Stimulated activated naive B cell treated with anti-CD40 and anti-IgM and Interleukin-4, amounts not matched to agents 10 μg/mL and 1 μg/mL and 100 μg/mL, for 72 hours (primary cell): ENCODE measurements at regions not wholly inside any gene's neighbourhood (a gene's known extent, or its start where the extent isn't known, plus 50 kb on each side); places are given as distances from the start of the nearest gene placed in this dataset.
A peak's percentile ranks its signal among the peaks of the same experiment; 100 is the strongest.

ENCODE experiments used
- ATAC-seq, 2 donors: fragments of 150-1000 bp; cut with Tn5 transposase; replicated peaks; 2 replicates each; pipeline ENCODE4 v1.10.0; 2021; ENCODE audit warnings: moderate library complexity in 1 of 2
- DNase-seq: peaks from one replicate; pipeline ENCODE4 v3.0.0; 2021
- H3K27ac Mint-ChIP-seq: one replicate; pipeline ENCODE4 v1.8.0; 2022; ENCODE audit warnings: mild to moderate bottlenecking, mixed read lengths
- H3K27me3 Mint-ChIP-seq, 2 donors: one replicate each; pipeline ENCODE4 v1.8.0; 2022; ENCODE audit warnings: mixed read lengths in 2 of 2
- H3K36me3 Mint-ChIP-seq, 2 donors: one replicate each; pipeline ENCODE4 v1.8.0; 2022; ENCODE audit warnings: mixed read lengths in 2 of 2, mild to moderate bottlenecking in 1 of 2
- H3K4me1 Mint-ChIP-seq, 2 donors: one replicate each; pipeline ENCODE4 v1.8.0; 2022; ENCODE audit warnings: mixed read lengths in 2 of 2, mild to moderate bottlenecking in 1 of 2
- H3K4me3 Mint-ChIP-seq, 2 donors: one replicate each; pipeline ENCODE4 v1.8.0; 2022; ENCODE audit warnings: mild to moderate bottlenecking in 2 of 2, mixed read lengths in 2 of 2, moderate library complexity in 1 of 2
- H3K9me3 Mint-ChIP-seq, 2 donors: one replicate each; pipeline ENCODE4 v1.8.0; 2022; ENCODE audit warnings: mixed read lengths in 2 of 2, mild to moderate bottlenecking in 1 of 2

- Mint-ChIP-seq H3K27ac (peak overlapping the region; percentile 99), H3K36me3 (peaks cover 26 to 35% of the 10 kb centered on the region in 2 donors), H3K27me3 (no peaks in the 10 kb centered on the region), H3K9me3 (no peaks in the 10 kb centered on the region), H3K4me3 (peak overlapping the region in 1 of 2 donors; percentile 3), H3K4me1 (peaks cover 80 to 96% of the 10 kb centered on the region in 2 donors)
- ATAC-seq (no peak), DNase-seq (no peak)
Measured at GRCh38 chr4:184315675-184316359, 98.1 kb upstream of the ENPP6 start.

- DNase-seq: peak; percentile 95
- Mint-ChIP-seq H3K27me3 (no peaks in the 10 kb centered on the region), H3K4me3 (peak overlapping the region; percentile 89 to 91), H3K36me3 (peaks cover 44 to 54% of the 10 kb centered on the region in 2 donors), H3K4me1 (peaks cover 86 to 98% of the 10 kb centered on the region in 2 donors), H3K9me3 (peaks cover 3 to 9% of the 10 kb centered on the region in 2 donors), H3K27ac (peak overlapping the region; percentile 99)
- ATAC-seq: peak; percentile 88 to 89
Measured at GRCh38 chr4:184313702-184314659, 96.3 kb upstream of the ENPP6 start.

- no peak for DNase-seq
- Mint-ChIP-seq H3K36me3 (peaks cover 48 to 58% of the 10 kb centered on the region in 2 donors), H3K4me1 (peaks cover 81 to 93% of the 10 kb centered on the region in 2 donors), H3K9me3 (peaks cover 3 to 10% of the 10 kb centered on the region in 2 donors), H3K27me3 (no peaks in the 10 kb centered on the region), H3K27ac (peak overlapping the region; percentile 99), H3K4me3 (peak overlapping the region; percentile 89 to 91)
- peak; percentile 1 to 3 for ATAC-seq
Measured at GRCh38 chr4:184313058-184313581, 95.4 kb upstream of the ENPP6 start.

- H3K27me3 Mint-ChIP-seq: no peaks in the 10 kb centered on the region
- H3K4me3 Mint-ChIP-seq: peak overlapping the region; percentile 89 to 91
- H3K9me3 Mint-ChIP-seq: peaks cover 3 to 10% of the 10 kb centered on the region in 2 donors
- H3K27ac Mint-ChIP-seq: peak overlapping the region; percentile 99
- peaks cover 76 to 83% of the 10 kb centered on the region in 2 donors for H3K4me1 Mint-ChIP-seq
- DNase-seq (no peak), ATAC-seq (no peak)
- peaks cover 47 to 64% of the 10 kb centered on the region in 2 donors for H3K36me3 Mint-ChIP-seq
Measured at GRCh38 chr4:184312126-184312525, 94.5 kb upstream of the ENPP6 start.

- ATAC-seq (no peak), DNase-seq (no peak)
- peaks cover 46 to 67% of the 10 kb centered on the region in 2 donors for H3K36me3 Mint-ChIP-seq
- H3K4me1 Mint-ChIP-seq: peaks cover 70 to 74% of the 10 kb centered on the region in 2 donors
- H3K4me3 Mint-ChIP-seq: peak overlapping the region; percentile 89 to 91
- peak overlapping the region; percentile 99 for H3K27ac Mint-ChIP-seq
- H3K27me3 Mint-ChIP-seq: no peaks in the 10 kb centered on the region
- H3K9me3 Mint-ChIP-seq: peaks cover 3 to 10% of the 10 kb centered on the region in 2 donors
Measured at GRCh38 chr4:184310881-184311709, 93.4 kb upstream of the ENPP6 start.

- DNase-seq (no peak), ATAC-seq (no peak)
- H3K4me3 Mint-ChIP-seq: peak overlapping the region; percentile 89 to 91
- peaks cover 3 to 10% of the 10 kb centered on the region in 2 donors for H3K9me3 Mint-ChIP-seq
- no peaks in the 10 kb centered on the region for H3K27me3 Mint-ChIP-seq
- peaks cover 49 to 71% of the 10 kb centered on the region in 2 donors for H3K36me3 Mint-ChIP-seq
- H3K27ac Mint-ChIP-seq: peak overlapping the region; percentile 99
- peaks cover 64 to 65% of the 10 kb centered on the region in 2 donors for H3K4me1 Mint-ChIP-seq
Measured at GRCh38 chr4:184310171-184310567, 92.5 kb upstream of the ENPP6 start.

GRCh38 chr4:184309241-184310170, 91.8 kb upstream of the ENPP6 start:
- Mint-ChIP-seq H3K36me3 (peaks cover 55 to 74% of the 10 kb centered on the region in 2 donors), H3K27me3 (no peaks in the 10 kb centered on the region), H3K9me3 (peaks cover 5 to 12% of the 10 kb centered on the region in 2 donors), H3K27ac (peak overlapping the region; percentile 99), H3K4me3 (peak overlapping the region; percentile 2 to 89), H3K4me1 (peaks cover 58 to 59% of the 10 kb centered on the region in 2 donors)
- ATAC-seq (no peak), DNase-seq (no peak)

GRCh38 chr4:184306949-184307348, 89.3 kb upstream of the ENPP6 start:
- Mint-ChIP-seq H3K4me3 (no peak overlapping the region), H3K36me3 (peaks cover 52 to 68% of the 10 kb centered on the region in 2 donors), H3K27me3 (no peaks in the 10 kb centered on the region), H3K4me1 (peaks cover 34 to 41% of the 10 kb centered on the region in 2 donors), H3K27ac (no peak overlapping the region), H3K9me3 (peaks cover 11 to 21% of the 10 kb centered on the region in 2 donors)
- no peak for DNase-seq
- ATAC-seq: no peak

GRCh38 chr4:184306470-184306869, 88.8 kb upstream of the ENPP6 start:
- DNase-seq (no peak), ATAC-seq (no peak)
- H3K4me1 Mint-ChIP-seq: peaks cover 29 to 36% of the 10 kb centered on the region in 2 donors
- H3K9me3 Mint-ChIP-seq: peaks cover 11 to 21% of the 10 kb centered on the region in 2 donors
- no peaks in the 10 kb centered on the region for H3K27me3 Mint-ChIP-seq
- no peak overlapping the region for H3K27ac Mint-ChIP-seq
- peaks cover 51 to 68% of the 10 kb centered on the region in 2 donors for H3K36me3 Mint-ChIP-seq
- no peak overlapping the region for H3K4me3 Mint-ChIP-seq

GRCh38 chr4:184300816-184301215, 83.1 kb upstream of the ENPP6 start:
- Mint-ChIP-seq H3K9me3 (peaks cover 9 to 12% of the 10 kb centered on the region in 2 donors), H3K27me3 (no peaks in the 10 kb centered on the region), H3K27ac (no peak overlapping the region), H3K4me1 (peaks cover 17 to 19% of the 10 kb centered on the region in 2 donors), H3K36me3 (peaks cover 47 to 60% of the 10 kb centered on the region in 2 donors), H3K4me3 (no peak overlapping the region)
- ATAC-seq (no peak), DNase-seq (no peak)

GRCh38 chr4:184298254-184298653, 80.6 kb upstream of the ENPP6 start:
- ATAC-seq (no peak), DNase-seq (no peak)
- no peak overlapping the region for H3K4me3 Mint-ChIP-seq
- H3K9me3 Mint-ChIP-seq: peaks cover 4 to 5% of the 10 kb centered on the region in 2 donors
- peak overlapping the region; percentile 20 for H3K27ac Mint-ChIP-seq
- H3K27me3 Mint-ChIP-seq: no peaks in the 10 kb centered on the region
- peaks cover 17 to 22% of the 10 kb centered on the region in 2 donors for H3K4me1 Mint-ChIP-seq
- H3K36me3 Mint-ChIP-seq: peaks cover 40 to 62% of the 10 kb centered on the region in 2 donors

- peaks cover 0 to 1% of the 10 kb centered on the region in 2 donors for H3K9me3 Mint-ChIP-seq
- H3K4me1 Mint-ChIP-seq: peaks cover 16 to 28% of the 10 kb centered on the region in 2 donors
- ATAC-seq (no peak), DNase-seq (no peak)
- no peaks in the 10 kb centered on the region for H3K27me3 Mint-ChIP-seq
- H3K27ac Mint-ChIP-seq: no peak overlapping the region
- no peak overlapping the region for H3K4me3 Mint-ChIP-seq
- peaks cover 25 to 45% of the 10 kb centered on the region in 2 donors for H3K36me3 Mint-ChIP-seq
Measured at GRCh38 chr4:184295206-184295605, 77.5 kb upstream of the ENPP6 start.
